ENCODE measurements at regions not wholly inside any gene's neighbourhood (a gene's known extent, or its start where the extent isn't known, plus 50 kb on each side); places are given as distances from the start of the nearest gene placed in this dataset.

GRCh38 chr2:103152556-103152955 lies 390.7 kb downstream of the TMEM182 start:
- H3K4me3 ChIP-seq (ENCODE audit: low read depth, low read length): no peak overlapping the region
- DNase-seq (ENCODE audit: low read depth): no peak
- TF ChIP-seq CTCF (IDR thresholded peaks at IDR 0.05; ENCODE audit: low read depth, low read length, missing control alignments): no peak
- in situ Hi-C loops (cut with HindIII; ENCODE audit: low sequenced_read_pairs): no loop called here

- peak; percentile 48 for DNase-seq (ENCODE audit: low read depth)
- in situ Hi-C loops (cut with HindIII; ENCODE audit: low sequenced_read_pairs): no loop called here
- TF ChIP-seq CTCF (IDR thresholded peaks at IDR 0.05; ENCODE audit: low read depth, low read length, missing control alignments): no peak
- H3K4me3 ChIP-seq (ENCODE audit: low read depth, low read length): no peak overlapping the region
Measured at GRCh38 chr2:103153580-103154284, 391.9 kb downstream of the TMEM182 start.

GRCh38 chr2:103155308-103155707 lies 393.5 kb downstream of the TMEM182 start:
- no peak for TF ChIP-seq CTCF (IDR thresholded peaks at IDR 0.05; ENCODE audit: low read depth, low read length, missing control alignments)
- no peak overlapping the region for H3K4me3 ChIP-seq (ENCODE audit: low read depth, low read length)
- in situ Hi-C loops (cut with HindIII; ENCODE audit: low sequenced_read_pairs): no loop called here
- DNase-seq (ENCODE audit: low read depth): no peak

- no peak for TF ChIP-seq CTCF (IDR thresholded peaks at IDR 0.05; ENCODE audit: low read depth, low read length, missing control alignments)
- in situ Hi-C loops (cut with HindIII; ENCODE audit: low sequenced_read_pairs): no loop called here
- H3K4me3 ChIP-seq (ENCODE audit: low read depth, low read length): no peak overlapping the region
- no peak for DNase-seq (ENCODE audit: low read depth)
Measured at GRCh38 chr2:103159018-103159417, 397.2 kb downstream of the TMEM182 start.

GRCh38 chr2:103161456-103162289 lies 399.8 kb downstream of the TMEM182 start:
- in situ Hi-C loops (cut with HindIII; ENCODE audit: low sequenced_read_pairs): no loop called here
- TF ChIP-seq CTCF (IDR thresholded peaks at IDR 0.05; ENCODE audit: low read depth, low read length, missing control alignments): peak; percentile 89
- H3K4me3 ChIP-seq (ENCODE audit: low read depth, low read length): no peak overlapping the region
- peak; percentile 73 for DNase-seq (ENCODE audit: low read depth)

- no peak for DNase-seq (ENCODE audit: low read depth)
- no peak overlapping the region for H3K4me3 ChIP-seq (ENCODE audit: low read depth, low read length)
- in situ Hi-C loops (cut with HindIII; ENCODE audit: low sequenced_read_pairs): no loop called here
- no peak for TF ChIP-seq CTCF (IDR thresholded peaks at IDR 0.05; ENCODE audit: low read depth, low read length, missing control alignments)
Measured at GRCh38 chr2:103164748-103165147, 402.9 kb downstream of the TMEM182 start.
